Tibial nerve (tissue), 4 donors: ENCODE measurements at regions not wholly inside any gene's neighbourhood (a gene's known extent, or its start where the extent isn't known, plus 50 kb on each side); places are given as distances from the start of the nearest gene placed in this dataset.
"Not testable (repeated sequence)": the region's sequence is repeated elsewhere in the genome, so short reads cannot be mapped to it uniquely, and the experiment has no call there.

Source experiments
- DNase-seq, 2 donors: peaks; one replicate each; pipeline ENCODE4 v3.0.0-alpha.2; 2019; ENCODE audit warnings: low spot score in 2 of 2
- H3K27ac ChIP-seq, 4 donors: fragments of 200-600 bp; sonication (generic) in 3 of 4; one replicate each; pipeline ENCODE4 v1.5.1; 2017 to 2019; ENCODE audit warnings: mild to moderate bottlenecking in 1 of 4
- H3K27me3 ChIP-seq, 2 donors: fragments of 200-600 bp; sonication (generic) in 1 of 2; one replicate each; pipeline versions ENCODE4 v1.5.1 to v1.6.0; 2017 to 2019
- H3K36me3 ChIP-seq, 3 donors: fragments of 200-600 bp; sonication (generic); one replicate each; pipeline ENCODE4 v1.5.1; 2018 to 2019
- H3K4me1 ChIP-seq, 4 donors: fragments of 200-600 bp; sonication (generic) in 3 of 4; one replicate each; pipeline ENCODE4 v1.5.1; 2017 to 2019
- H3K4me3 ChIP-seq, 4 donors: fragments of 200-600 bp; sonication (generic) in 3 of 4; one replicate each; pipeline ENCODE4 v1.5.1; 2017 to 2019; ENCODE audit warnings: mild to moderate bottlenecking in 1 of 4, moderate library complexity in 1 of 4
- H3K9me3 ChIP-seq, 4 donors: fragments of 200-600 bp; sonication (generic) in 3 of 4; one replicate each; pipeline ENCODE4 v1.5.1; 2017 to 2019
- EP300 ChIP-seq, 2 donors: sonication (generic); formaldehyde crosslinking; IDR thresholded peaks; one replicate each; pipeline ENCODE4 v1.6.1; 2017; ENCODE audit warnings: antibody characterized with exemption in 2 of 2, mild to moderate bottlenecking in 1 of 2
- WGBS, 2 donors: methylation state at CpG; one replicate each; pipeline ENCODE4 v1.1.5; 2018; 5-methylcytosine and 5-hydroxymethylcytosine counted together
- TF ChIP-seq, protein P1 (sequence below), 5 experiments: fragments of 200-600 bp in 3 of 5; fragments of 450-650 bp in 2 of 5; sonication (generic) in 3 of 5; IDR thresholded peaks; one replicate each; pipeline ENCODE4 v1.5.1; 2016 to 2019; ENCODE audit warnings: antibody characterized with exemption in 5 of 5, mild to moderate bottlenecking in 3 of 5, moderate library complexity in 2 of 5

DNA sequence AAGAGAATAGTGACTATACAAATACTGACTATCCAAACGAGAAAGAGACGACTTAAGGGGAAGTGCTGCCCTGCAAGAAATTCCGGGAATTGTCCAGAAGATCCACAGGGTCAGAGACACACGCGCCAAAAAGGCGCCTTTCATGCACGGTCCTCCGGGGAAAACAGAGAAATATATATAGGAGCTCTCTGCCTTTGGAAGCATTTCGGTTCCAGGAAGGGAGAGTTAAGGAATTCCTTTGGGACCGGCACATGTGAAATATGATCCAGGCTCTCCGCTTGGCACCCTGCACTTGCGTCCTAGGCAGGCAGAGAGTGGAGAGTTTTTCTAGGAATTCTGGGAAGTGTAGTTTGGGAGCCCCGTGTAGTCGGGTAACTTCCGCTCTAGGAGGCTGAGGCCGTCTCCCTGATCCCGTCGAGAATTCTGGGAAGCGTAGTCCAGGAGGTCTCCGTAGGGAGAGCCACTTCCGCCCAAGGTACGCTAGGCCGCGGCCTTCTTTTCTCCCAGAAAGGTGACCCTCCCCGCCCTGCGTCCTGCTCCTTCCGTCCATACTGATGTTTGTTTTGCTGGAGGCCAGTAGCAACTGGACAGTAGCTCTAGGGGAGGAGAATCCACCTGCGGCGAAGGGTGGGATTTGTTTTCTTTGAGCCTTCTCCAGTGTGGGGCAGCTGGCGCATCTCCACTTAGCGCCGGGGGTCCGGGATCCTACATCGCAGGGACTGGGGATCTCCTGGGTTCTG is 69.4 kb upstream of the GPR39 start:
- not testable (repeated sequence) for H3K4me1 ChIP-seq, H3K9me3 ChIP-seq, H3K27me3 ChIP-seq, H3K36me3 ChIP-seq
- peak in 1 of 2 donors; percentile 66 for TF ChIP-seq EP300 (IDR thresholded peaks at IDR 0.05)
- WGBS, 2 donors = 11 to 13% methylated on average over 34 of the region's 34 CpGs
- Histone ChIP-seq H3K27ac (peak overlapping the region in 3 of 4 donors; percentile 70 to 80 (median 73)), H3K4me3 (peak overlapping the region; percentile 21 to 53 (median 45))
- peak; percentile 34 to 48 for DNase-seq

DNA sequence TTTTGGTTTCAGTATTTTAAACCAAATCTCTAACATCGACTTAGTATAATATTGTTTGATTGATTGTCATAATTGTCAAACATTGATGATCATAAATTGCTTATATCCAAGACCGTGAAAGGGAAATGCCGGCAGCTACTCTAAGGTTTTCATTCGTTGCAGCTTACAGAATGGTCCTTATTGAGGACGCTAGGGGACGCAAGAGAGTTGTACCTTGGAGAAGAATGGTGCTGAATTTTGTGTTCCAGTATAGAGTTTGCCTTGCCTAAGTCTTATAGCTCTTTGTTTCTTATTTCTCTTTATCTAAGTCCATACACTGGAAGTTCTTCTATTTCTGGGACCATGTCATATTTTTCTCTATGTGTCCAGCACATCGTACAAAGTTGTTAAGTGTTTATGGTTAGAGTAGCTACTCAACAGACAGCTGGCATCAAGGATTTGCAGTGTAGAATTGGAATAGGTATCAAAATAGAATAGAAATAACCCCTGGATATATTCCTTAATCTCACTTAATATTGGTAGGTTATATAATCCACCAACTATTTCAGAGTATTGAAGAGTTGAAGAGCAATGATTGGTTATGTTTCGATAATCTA is 67.4 kb upstream of the GPR39 start:
- 28 to 30% methylated on average over 8 of the region's 8 CpGs for WGBS, 2 donors
- TF ChIP-seq, protein P1, sequence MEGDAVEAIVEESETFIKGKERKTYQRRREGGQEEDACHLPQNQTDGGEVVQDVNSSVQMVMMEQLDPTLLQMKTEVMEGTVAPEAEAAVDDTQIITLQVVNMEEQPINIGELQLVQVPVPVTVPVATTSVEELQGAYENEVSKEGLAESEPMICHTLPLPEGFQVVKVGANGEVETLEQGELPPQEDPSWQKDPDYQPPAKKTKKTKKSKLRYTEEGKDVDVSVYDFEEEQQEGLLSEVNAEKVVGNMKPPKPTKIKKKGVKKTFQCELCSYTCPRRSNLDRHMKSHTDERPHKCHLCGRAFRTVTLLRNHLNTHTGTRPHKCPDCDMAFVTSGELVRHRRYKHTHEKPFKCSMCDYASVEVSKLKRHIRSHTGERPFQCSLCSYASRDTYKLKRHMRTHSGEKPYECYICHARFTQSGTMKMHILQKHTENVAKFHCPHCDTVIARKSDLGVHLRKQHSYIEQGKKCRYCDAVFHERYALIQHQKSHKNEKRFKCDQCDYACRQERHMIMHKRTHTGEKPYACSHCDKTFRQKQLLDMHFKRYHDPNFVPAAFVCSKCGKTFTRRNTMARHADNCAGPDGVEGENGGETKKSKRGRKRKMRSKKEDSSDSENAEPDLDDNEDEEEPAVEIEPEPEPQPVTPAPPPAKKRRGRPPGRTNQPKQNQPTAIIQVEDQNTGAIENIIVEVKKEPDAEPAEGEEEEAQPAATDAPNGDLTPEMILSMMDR (IDR thresholded peaks at IDR 0.05) = peak; percentile 36 to 73 (median 40)
- not testable (repeated sequence) for H3K27me3 ChIP-seq, H3K27ac ChIP-seq, H3K4me3 ChIP-seq, H3K36me3 ChIP-seq, H3K9me3 ChIP-seq
- DNase-seq = peak in 1 of 2 donors; percentile 50
- H3K4me1 ChIP-seq = peaks cover 0 to 14% (median 0%) of the 10 kb centered on the region in 4 donors

DNA sequence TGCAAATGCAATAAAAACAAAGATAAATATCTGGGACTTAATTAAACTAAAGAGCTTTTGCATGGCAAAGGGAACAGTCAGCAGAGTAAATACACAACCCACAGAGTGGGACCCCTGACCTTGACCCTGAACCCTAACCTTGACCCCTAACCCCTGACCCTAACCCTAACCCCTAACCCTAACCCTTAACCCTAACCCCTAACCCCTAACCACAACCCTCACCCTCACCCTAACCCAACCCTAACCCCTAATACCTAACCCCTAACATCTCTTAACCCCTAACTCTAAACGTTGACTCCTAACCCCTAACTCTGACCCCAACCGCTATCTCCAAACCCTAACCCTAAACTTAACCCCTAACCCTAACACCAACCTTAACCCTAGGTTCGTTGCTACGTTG is 64.9 kb upstream of the GPR39 start:
- WGBS, 2 donors = 54 to 63% methylated on average over 4 of the region's 4 CpGs
- not testable (repeated sequence) for H3K4me3 ChIP-seq, H3K36me3 ChIP-seq, H3K9me3 ChIP-seq, H3K27ac ChIP-seq, DNase-seq, H3K27me3 ChIP-seq
- peaks cover 0 to 14% (median 0%) of the 10 kb centered on the region in 4 donors for H3K4me1 ChIP-seq

GRCh38 chr2:132352481-132353001 is 64.1 kb upstream of the GPR39 start:
- H3K4me1 ChIP-seq = peaks cover 0 to 14% (median 0%) of the 10 kb centered on the region in 4 donors
- not testable (repeated sequence) for H3K27me3 ChIP-seq, H3K9me3 ChIP-seq, H3K27ac ChIP-seq, DNase-seq, H3K36me3 ChIP-seq
- WGBS, 2 donors = 0% methylated on average over 2 of the region's 44 CpGs; no CpG with 5 or more reads in 1 of the 2 donors
- peak overlapping the region; percentile 26 to 57 (median 40) for H3K4me3 ChIP-seq

- not testable (repeated sequence) for DNase-seq
Measured at GRCh38 chr2:132353380-132353779, 63.2 kb upstream of the GPR39 start.

DNA sequence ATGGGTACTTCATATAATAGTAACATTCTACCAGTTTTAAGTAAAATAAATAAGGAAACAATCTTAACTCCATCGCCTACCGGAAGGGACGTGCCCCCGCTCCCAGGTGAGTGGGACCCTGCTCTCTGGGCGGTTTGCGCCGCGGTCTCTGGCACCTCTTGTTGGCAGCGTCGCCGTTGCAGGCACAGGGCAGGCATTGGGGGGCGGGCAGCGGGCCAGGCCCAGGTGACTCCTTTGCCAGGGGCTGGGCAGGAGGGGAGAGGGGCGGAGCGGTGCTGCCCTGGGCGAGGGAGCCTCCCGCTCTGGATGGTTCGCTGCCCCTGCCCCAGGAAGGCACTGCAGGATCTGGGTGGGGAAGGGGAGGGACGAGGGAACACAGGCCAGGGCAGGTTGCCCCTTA is 55.6 kb upstream of the GPR39 start:
- not testable (repeated sequence) for H3K27ac ChIP-seq, H3K4me1 ChIP-seq, H3K27me3 ChIP-seq, H3K4me3 ChIP-seq, H3K36me3 ChIP-seq, DNase-seq
- WGBS, 2 donors = 73 to 80% methylated on average over 13 to 19 of the region's 19 CpGs
- peaks cover 0 to 29% (median 0%) of the 10 kb centered on the region in 4 donors for H3K9me3 ChIP-seq

More at GRCh38 chr2:132353380-132353779, 63.2 kb upstream of the GPR39 start:
- Histone ChIP-seq H3K27ac (peak overlapping the region in 1 of 4 donors; percentile 67), H3K4me3 (peak overlapping the region; percentile 26 to 57 (median 40)), H3K4me1 (peaks cover 0 to 14% (median 0%) of the 10 kb centered on the region in 4 donors)
- 0 to 1% methylated on average over 9 to 16 of the region's 32 CpGs for WGBS, 2 donors
- H3K27me3 ChIP-seq, H3K36me3 ChIP-seq, H3K9me3 ChIP-seq: not testable (repeated sequence)

- not testable (repeated sequence) for H3K4me3 ChIP-seq, H3K36me3 ChIP-seq, DNase-seq, H3K4me1 ChIP-seq, H3K27ac ChIP-seq, H3K27me3 ChIP-seq
- WGBS, 2 donors = 71% methylated on average over 14 of the region's 16 CpGs; no CpG with 5 or more reads in 1 of the 2 donors
- peaks cover 0 to 32% (median 0%) of the 10 kb centered on the region in 4 donors for H3K9me3 ChIP-seq
Measured at GRCh38 chr2:132361498-132361897, 55.1 kb upstream of the GPR39 start.

DNA sequence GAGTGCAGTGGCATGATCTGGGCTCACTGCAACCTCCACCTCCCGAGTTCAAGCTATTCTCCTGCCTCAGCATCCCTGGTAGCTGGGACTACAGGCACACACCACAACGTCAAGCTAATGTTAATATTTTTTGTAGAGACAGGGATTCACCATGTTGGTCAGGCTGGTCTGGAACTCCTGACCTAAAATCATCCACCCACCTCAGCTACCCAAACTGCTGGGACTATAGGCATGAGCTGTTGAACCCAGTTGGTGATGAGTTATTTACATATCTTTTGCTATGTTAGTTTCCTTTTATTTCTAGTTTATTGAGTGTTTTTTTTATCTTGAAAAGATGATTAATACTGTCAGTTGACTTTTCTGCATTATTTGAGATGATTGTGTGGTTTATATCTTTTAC is 53.3 kb upstream of the GPR39 start:
- not testable (repeated sequence) for DNase-seq, H3K36me3 ChIP-seq, H3K27me3 ChIP-seq, H3K4me3 ChIP-seq, H3K4me1 ChIP-seq, H3K27ac ChIP-seq
- 72 to 83% methylated on average over 2 of the region's 2 CpGs for WGBS, 2 donors
- peaks cover 0 to 38% (median 0%) of the 10 kb centered on the region in 4 donors for H3K9me3 ChIP-seq

DNA sequence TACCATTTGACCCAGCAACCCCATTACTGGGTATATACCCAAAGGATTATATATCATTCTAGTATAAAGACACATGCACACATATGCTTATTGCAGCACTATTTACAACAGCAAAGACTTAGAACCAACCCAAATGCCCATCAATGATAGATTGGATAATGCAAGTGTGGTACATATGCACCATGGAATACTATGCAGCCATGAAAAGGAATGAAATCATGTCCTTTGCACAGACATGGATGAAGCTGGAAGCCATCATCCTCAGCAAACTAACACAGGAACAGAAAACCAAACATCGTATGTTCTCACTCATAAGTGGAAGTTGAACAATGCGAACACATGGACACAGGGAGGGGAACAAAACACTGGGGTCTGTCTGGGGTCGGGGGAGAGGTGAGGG is 50.6 kb upstream of the GPR39 start:
- not testable (repeated sequence) for H3K27ac ChIP-seq, H3K4me1 ChIP-seq, H3K36me3 ChIP-seq, H3K4me3 ChIP-seq, DNase-seq, H3K27me3 ChIP-seq
- WGBS, 2 donors = 74 to 80% methylated on average over 2 of the region's 3 CpGs
- H3K9me3 ChIP-seq = peaks cover 0 to 34% (median 0%) of the 10 kb centered on the region in 4 donors
